MM.1S (cell line): ENCODE measurements at regions not wholly inside any gene's neighbourhood (a gene's known extent, or its start where the extent isn't known, plus 50 kb on each side); places are given as distances from the start of the nearest gene placed in this dataset.

Experiments used
- EZH2 ChIP-seq: fragments of 300-600 bp; sonication (generic); optimal IDR thresholded peaks from 2 replicates; pipeline ENCODE3; 2017; ENCODE audit warnings: low read depth, mild to moderate bottlenecking, antibody characterized with exemption, low read length, mixed read lengths
- EZH2phosphoT487 ChIP-seq: fragments of 300-600 bp; sonication (generic); IDR thresholded peaks from 2 replicates; pipeline ENCODE4 v1.6.1; 2018; ENCODE audit warnings: antibody characterized with exemption, low read length
- TF ChIP-seq, protein P1 (sequence below): fragments of 300-600 bp; sonication (generic); IDR thresholded peaks from 2 replicates; pipeline ENCODE4 v1.5.1; 2016; ENCODE audit warnings: antibody characterized with exemption, low read length, mixed read lengths

DNA sequence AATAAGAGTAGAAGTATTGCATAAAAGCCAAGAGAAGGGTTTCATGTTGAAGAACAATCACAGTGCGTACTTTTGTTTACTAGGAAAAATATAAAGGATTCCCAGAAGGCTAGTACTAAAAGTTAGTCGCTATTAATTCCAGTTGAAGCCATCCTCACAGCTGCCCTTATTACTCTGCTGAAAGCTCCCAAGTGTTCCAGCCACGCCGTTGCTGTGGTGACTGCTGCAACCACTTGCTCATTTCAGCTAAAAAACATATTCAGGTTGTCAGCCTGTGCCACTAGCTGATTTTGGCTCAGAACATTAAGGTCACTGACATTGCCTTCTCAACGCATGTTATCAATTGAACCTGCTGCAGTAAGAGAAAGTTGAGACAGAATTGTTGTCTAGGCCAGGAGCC, 87.1 kb upstream of the FNDC3A start:
- TF ChIP-seq, protein P1, sequence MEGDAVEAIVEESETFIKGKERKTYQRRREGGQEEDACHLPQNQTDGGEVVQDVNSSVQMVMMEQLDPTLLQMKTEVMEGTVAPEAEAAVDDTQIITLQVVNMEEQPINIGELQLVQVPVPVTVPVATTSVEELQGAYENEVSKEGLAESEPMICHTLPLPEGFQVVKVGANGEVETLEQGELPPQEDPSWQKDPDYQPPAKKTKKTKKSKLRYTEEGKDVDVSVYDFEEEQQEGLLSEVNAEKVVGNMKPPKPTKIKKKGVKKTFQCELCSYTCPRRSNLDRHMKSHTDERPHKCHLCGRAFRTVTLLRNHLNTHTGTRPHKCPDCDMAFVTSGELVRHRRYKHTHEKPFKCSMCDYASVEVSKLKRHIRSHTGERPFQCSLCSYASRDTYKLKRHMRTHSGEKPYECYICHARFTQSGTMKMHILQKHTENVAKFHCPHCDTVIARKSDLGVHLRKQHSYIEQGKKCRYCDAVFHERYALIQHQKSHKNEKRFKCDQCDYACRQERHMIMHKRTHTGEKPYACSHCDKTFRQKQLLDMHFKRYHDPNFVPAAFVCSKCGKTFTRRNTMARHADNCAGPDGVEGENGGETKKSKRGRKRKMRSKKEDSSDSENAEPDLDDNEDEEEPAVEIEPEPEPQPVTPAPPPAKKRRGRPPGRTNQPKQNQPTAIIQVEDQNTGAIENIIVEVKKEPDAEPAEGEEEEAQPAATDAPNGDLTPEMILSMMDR = no peak
- TF ChIP-seq EZH2phosphoT487 (no peak), EZH2 (no peak)
